ENCODE measurements at regions not wholly inside any gene's neighbourhood (a gene's known extent, or its start where the extent isn't known, plus 50 kb on each side); places are given as distances from the start of the nearest gene placed in this dataset.

GRCh38 chr11:43994196-43994595 lies 51.8 kb downstream of the C11orf96 start:
- Histone ChIP-seq H3K4me3 (ENCODE audit: insufficient read depth, low read depth, low read length) (no peak overlapping the region), H2BK20ac (ENCODE audit: low read depth, low read length) (no peak overlapping the region), H3K18ac (ENCODE audit: low read depth, low read length) (no peak overlapping the region), H3K4ac (ENCODE audit: low read depth, low read length) (no peak overlapping the region), H3K56ac (ENCODE audit: extremely low read depth, insufficient read depth, low read length) (no peak overlapping the region), H2AK9ac (replicated peaks; ENCODE audit: low read depth, low read length, poor library complexity) (no peak overlapping the region), H4K8ac (ENCODE audit: low read depth in 2 of 2, low read length in 2 of 2) (no peak overlapping the region), H2AFZ (replicated peaks; ENCODE audit: low read length, poor library complexity) (no peak overlapping the region), H3K23ac (ENCODE audit: low read depth, low read length) (no peak overlapping the region), H4K20me1 (ENCODE audit: insufficient read depth, low read length) (no peaks in the 10 kb centered on the region), H3K9me1 (ENCODE audit: insufficient read depth, low read length) (no peaks in the 10 kb centered on the region), H3K14ac (replicated peaks; ENCODE audit: low read depth, low read length) (no peak overlapping the region), H2BK120ac (ENCODE audit: low read depth, low read length) (no peak overlapping the region), H2BK15ac (ENCODE audit: low read depth, low read length) (no peak overlapping the region), H3K27ac (ENCODE audit: insufficient read depth, low read length) (no peak overlapping the region), H3K9ac (ENCODE audit: low read depth, low read length) (no peak overlapping the region), H3K36me3 (ENCODE audit: control insufficient read depth, insufficient read depth, low read length) (no peaks in the 10 kb centered on the region), H4K91ac (ENCODE audit: insufficient read depth, low read depth, low read length) (no peak overlapping the region), H4K5ac (ENCODE audit: low read depth, low read length) (no peak overlapping the region), H3K27me3 (ENCODE audit: control insufficient read depth, insufficient read depth, low read length) (peaks cover 17% of the 10 kb centered on the region), H3K4me2 (ENCODE audit: low read depth, low read length) (no peak overlapping the region), H2AK5ac (ENCODE audit: low read depth, low read length) (no peak overlapping the region), H3K9me3 (ENCODE audit: control insufficient read depth, insufficient read depth, low read length) (peaks cover 1% of the 10 kb centered on the region; the same call in 1 of the 2 replicates), H3K4me1 (ENCODE audit: control insufficient read depth, insufficient read depth, low read length) (no peaks in the 10 kb centered on the region; the same call in none of the 2 replicates), H2BK5ac (ENCODE audit: low read depth, low read length, poor library complexity, severe bottlenecking) (no peak overlapping the region), H3K79me1 (ENCODE audit: low read depth in 1 of 2, low read length in 2 of 2) (no peaks in the 10 kb centered on the region)
- peak; percentile 29 for DNase-seq
- ATAC-seq (ENCODE audit: low read depth), result no peak
- dilution Hi-C loops (cut with HindIII; ENCODE audit: low sequenced_read_pairs, unreplicated experiment) (no loop called here), in situ Hi-C loops (cut with MboI; ENCODE audit: low sequenced_read_pairs) (no loop called here), intact Hi-C loops (cut with micrococcal nuclease) (no loop called here)
- ChIA-PET POLR2A (ENCODE audit: unreplicated experiment) (no interaction called here), CTCF (no interaction called here)
- no TSS peak for BruUV-seq (replicated peaks)
- TF ChIP-seq CTCF (conservative IDR thresholded peaks at IDR 0.05; ENCODE audit: low read depth, low read length) (no peak), SMC3 (IDR thresholded peaks at IDR 0.05; ENCODE audit: low read depth, low read length) (no peak), NFE2L2 (IDR thresholded peaks at IDR 0.05; ENCODE audit: low read depth, low read length) (no peak), CHD1 (IDR thresholded peaks at IDR 0.05; ENCODE audit: low read depth, low read length) (no peak)

All from IMR-90 (cell line).